ENCODE measurements at regions not wholly inside any gene's neighbourhood (a gene's known extent, or its start where the extent isn't known, plus 50 kb on each side); places are given as distances from the start of the nearest gene placed in this dataset.

GRCh38 chr4:165758086-165758485, 115.0 kb upstream of the TLL1 start:
- Histone ChIP-seq H3K9me3 (ENCODE audit: low read length) (no peaks in the 10 kb centered on the region), H4K20me1 (ENCODE audit: insufficient read depth, low read length) (no peaks in the 10 kb centered on the region), H3K9ac (ENCODE audit: low read length) (no peak overlapping the region), H3F3A (ENCODE audit: insufficient read depth, low read length) (no peaks in the 10 kb centered on the region), H3K4me1 (ENCODE audit: insufficient read depth, low read length, severe bottlenecking) (no peaks in the 10 kb centered on the region), H3K27me3 (ENCODE audit: insufficient read depth, low read length) (0 out of 2 replicates have a peak, but pooled peaks cover 3% of the 10 kb centered on the region), H3K36me3 (ENCODE audit: insufficient read depth, low read length) (no peaks in the 10 kb centered on the region), H3K4me2 (ENCODE audit: low read length) (no peak overlapping the region), H3K4me3 (ENCODE audit: low read depth, low read length, poor library complexity, severe bottlenecking) (no peak overlapping the region), H3K79me2 (ENCODE audit: insufficient read depth, low read length) (no peaks in the 10 kb centered on the region), H3K27ac (ENCODE audit: low read depth, low read length, poor library complexity, severe bottlenecking) (no peak overlapping the region), H3K9me2 (ENCODE audit: low read depth, low read length) (no peaks in the 10 kb centered on the region), H2AFZ (ENCODE audit: low read length) (no peak overlapping the region)
- no peak for TF ChIP-seq CTCF (IDR thresholded peaks at IDR 0.05; ENCODE audit: low read length)
- no peak for TF ChIP-seq EZH2 (IDR thresholded peaks at IDR 0.05; ENCODE audit: borderline replicate concordance, low read length)

GRCh38 chr4:165760182-165760581, 112.9 kb upstream of the TLL1 start:
- Histone ChIP-seq H3K36me3 (ENCODE audit: insufficient read depth, low read length) (no peaks in the 10 kb centered on the region), H3K27ac (ENCODE audit: low read depth, low read length, poor library complexity, severe bottlenecking) (no peak overlapping the region), H3K4me3 (ENCODE audit: low read depth, low read length, poor library complexity, severe bottlenecking) (no peak overlapping the region), H3K79me2 (ENCODE audit: insufficient read depth, low read length) (no peaks in the 10 kb centered on the region), H3K9ac (ENCODE audit: low read length) (no peak overlapping the region), H3K4me2 (ENCODE audit: low read length) (no peak overlapping the region), H3F3A (ENCODE audit: insufficient read depth, low read length) (no peaks in the 10 kb centered on the region), H3K27me3 (ENCODE audit: insufficient read depth, low read length) (0 out of 2 replicates have a peak, but pooled peaks cover 3% of the 10 kb centered on the region), H3K9me2 (ENCODE audit: low read depth, low read length) (no peaks in the 10 kb centered on the region), H3K4me1 (ENCODE audit: insufficient read depth, low read length, severe bottlenecking) (no peaks in the 10 kb centered on the region), H3K9me3 (ENCODE audit: low read length) (no peaks in the 10 kb centered on the region), H2AFZ (ENCODE audit: low read length) (no peak overlapping the region), H4K20me1 (ENCODE audit: insufficient read depth, low read length) (no peaks in the 10 kb centered on the region)
- TF ChIP-seq CTCF (IDR thresholded peaks at IDR 0.05; ENCODE audit: low read length) (no peak), EZH2 (IDR thresholded peaks at IDR 0.05; ENCODE audit: borderline replicate concordance, low read length) (no peak)

- no peak overlapping the region for H3K4me3 ChIP-seq (ENCODE audit: low read depth, low read length, poor library complexity, severe bottlenecking)
- H3K27ac ChIP-seq (ENCODE audit: low read depth, low read length, poor library complexity, severe bottlenecking), result no peak overlapping the region
- no peaks in the 10 kb centered on the region for H3K9me3 ChIP-seq (ENCODE audit: low read length)
- H2AFZ ChIP-seq (ENCODE audit: low read length), result no peak overlapping the region
- H4K20me1 ChIP-seq (ENCODE audit: insufficient read depth, low read length), result no peaks in the 10 kb centered on the region
- no peaks in the 10 kb centered on the region for H3F3A ChIP-seq (ENCODE audit: insufficient read depth, low read length)
- H3K36me3 ChIP-seq (ENCODE audit: insufficient read depth, low read length), result no peaks in the 10 kb centered on the region
- H3K9ac ChIP-seq (ENCODE audit: low read length), result no peak overlapping the region
- H3K4me1 ChIP-seq (ENCODE audit: insufficient read depth, low read length, severe bottlenecking), result no peaks in the 10 kb centered on the region
- no peak for TF ChIP-seq EZH2 (IDR thresholded peaks at IDR 0.05; ENCODE audit: borderline replicate concordance, low read length)
- TF ChIP-seq CTCF (IDR thresholded peaks at IDR 0.05; ENCODE audit: low read length), result no peak
- no peaks in the 10 kb centered on the region for H3K79me2 ChIP-seq (ENCODE audit: insufficient read depth, low read length)
- H3K9me2 ChIP-seq (ENCODE audit: low read depth, low read length), result no peaks in the 10 kb centered on the region
- 0 out of 2 replicates have a peak, but pooled peaks cover 3% of the 10 kb centered on the region for H3K27me3 ChIP-seq (ENCODE audit: insufficient read depth, low read length)
- H3K4me2 ChIP-seq (ENCODE audit: low read length), result no peak overlapping the region
These were observed 111.1 kb upstream of the TLL1 start for GRCh38 chr4:165761963-165762362.
